ENCODE measurements at regions not wholly inside any gene's neighbourhood (a gene's known extent, or its start where the extent isn't known, plus 50 kb on each side); places are given as distances from the start of the nearest gene placed in this dataset.

DNA sequence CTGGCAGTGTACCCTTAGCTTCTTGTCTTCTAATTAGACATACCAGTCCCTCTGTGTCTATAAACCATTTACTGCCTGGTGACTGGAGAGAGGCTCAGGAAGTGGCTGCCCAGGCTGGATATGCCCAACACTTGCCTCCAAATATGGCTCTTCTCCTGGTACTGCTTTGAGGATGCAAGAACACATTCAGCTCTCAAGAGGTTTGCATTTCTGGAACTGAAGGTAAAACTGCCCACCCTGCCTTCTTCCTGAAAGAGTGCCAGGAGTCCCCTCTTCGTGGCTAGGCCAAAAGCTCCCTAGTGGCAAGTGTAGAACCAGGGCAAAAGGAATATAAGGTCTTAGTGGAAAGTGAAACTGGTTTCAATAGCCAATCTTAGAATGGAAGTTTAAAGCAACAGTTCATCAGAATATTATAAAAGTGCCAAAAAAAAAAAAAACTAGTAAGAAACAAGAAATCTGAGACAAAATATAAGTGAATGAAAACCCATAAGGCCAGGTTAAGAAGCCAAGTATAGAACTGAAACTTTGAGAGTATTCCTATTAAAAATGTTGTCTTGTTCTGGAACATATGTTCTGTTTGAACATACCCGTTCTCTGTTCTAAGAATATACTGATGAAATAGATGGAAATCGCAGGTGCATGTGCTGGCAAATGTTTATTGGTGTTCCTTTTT lies 77.2 kb upstream of the CTTNBP2NL start:
- Mint-ChIP-seq H3K4me1 (peaks cover 18 to 22% of the 10 kb centered on the region in 2 experiments), H3K27ac (no peak overlapping the region), H3K4me3 (no peak overlapping the region), H3K9me3 (peaks cover 3 to 6% of the 10 kb centered on the region in 2 experiments; a peak in 4 of 5 replicates), H3K27me3 (ENCODE audit: low read depth) (peaks cover 8% of the 10 kb centered on the region), H3K36me3 (ENCODE audit: insufficient read depth in 1 of 3, low read depth in 3 of 3) (no peaks in the 10 kb centered on the region; a peak in 1 of 7 replicates)
- no peaks in the 10 kb centered on the region for H3K4me1 ChIP-seq (ENCODE audit: insufficient read depth, low read length)
- no CpG with 5 or more reads among the region's 3 CpGs for WGBS (ENCODE audit: extremely low coverage, insufficient read length, low lambda C conversion rate)
- no peak overlapping the region for H3K56ac ChIP-seq (ENCODE audit: insufficient read length, low read depth, low read length)
- H3K27ac ChIP-seq (ENCODE audit: insufficient read length, low read depth, low read length): no peak overlapping the region
- H3K18ac ChIP-seq (ENCODE audit: insufficient read length, low read depth, low read length): no peak overlapping the region
- no peaks in the 10 kb centered on the region for H3K79me1 ChIP-seq (ENCODE audit: insufficient read depth, low read depth, low read length, poor library complexity, severe bottlenecking)
- H2BK20ac ChIP-seq (ENCODE audit: low read depth, low read length, poor library complexity, severe bottlenecking): no peak overlapping the region
- no peak overlapping the region for H2AFZ ChIP-seq (ENCODE audit: low read length)
- no peak overlapping the region for H3K4me2 ChIP-seq (ENCODE audit: insufficient read depth, insufficient read length, low read length)
- no peaks in the 10 kb centered on the region for H3K79me2 ChIP-seq (ENCODE audit: insufficient read depth, low read length)
- no peak overlapping the region for H3T11ph ChIP-seq (ENCODE audit: low read length)
- H4K91ac ChIP-seq (ENCODE audit: insufficient read length, low read depth, low read length): no peak overlapping the region
- no peaks in the 10 kb centered on the region for H3K23me2 ChIP-seq (ENCODE audit: insufficient read length, low read depth, low read length, poor library complexity, severe bottlenecking)
- H2BK12ac ChIP-seq (ENCODE audit: insufficient read length, low read depth, low read length): no peak overlapping the region
- no peak overlapping the region for H2AK5ac ChIP-seq (ENCODE audit: insufficient read length, low read length)
- H3K23ac ChIP-seq (ENCODE audit: insufficient read length, low read depth, low read length): no peak overlapping the region
- no peak overlapping the region for H2BK120ac ChIP-seq (ENCODE audit: low read depth, low read length, poor library complexity, severe bottlenecking)
- no peak overlapping the region for H3K4ac ChIP-seq (ENCODE audit: low read depth, low read length)
- TF ChIP-seq, protein P1, sequence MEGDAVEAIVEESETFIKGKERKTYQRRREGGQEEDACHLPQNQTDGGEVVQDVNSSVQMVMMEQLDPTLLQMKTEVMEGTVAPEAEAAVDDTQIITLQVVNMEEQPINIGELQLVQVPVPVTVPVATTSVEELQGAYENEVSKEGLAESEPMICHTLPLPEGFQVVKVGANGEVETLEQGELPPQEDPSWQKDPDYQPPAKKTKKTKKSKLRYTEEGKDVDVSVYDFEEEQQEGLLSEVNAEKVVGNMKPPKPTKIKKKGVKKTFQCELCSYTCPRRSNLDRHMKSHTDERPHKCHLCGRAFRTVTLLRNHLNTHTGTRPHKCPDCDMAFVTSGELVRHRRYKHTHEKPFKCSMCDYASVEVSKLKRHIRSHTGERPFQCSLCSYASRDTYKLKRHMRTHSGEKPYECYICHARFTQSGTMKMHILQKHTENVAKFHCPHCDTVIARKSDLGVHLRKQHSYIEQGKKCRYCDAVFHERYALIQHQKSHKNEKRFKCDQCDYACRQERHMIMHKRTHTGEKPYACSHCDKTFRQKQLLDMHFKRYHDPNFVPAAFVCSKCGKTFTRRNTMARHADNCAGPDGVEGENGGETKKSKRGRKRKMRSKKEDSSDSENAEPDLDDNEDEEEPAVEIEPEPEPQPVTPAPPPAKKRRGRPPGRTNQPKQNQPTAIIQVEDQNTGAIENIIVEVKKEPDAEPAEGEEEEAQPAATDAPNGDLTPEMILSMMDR (conservative IDR thresholded peaks at IDR 0.05): no peak
- no peak overlapping the region for H4K5ac ChIP-seq (ENCODE audit: insufficient read length, low read depth, low read length)
- H4K8ac ChIP-seq (replicated peaks; ENCODE audit: insufficient read length, low read depth, low read length): no peak overlapping the region
- no peaks in the 10 kb centered on the region for H3K9me3 ChIP-seq (ENCODE audit: control insufficient read depth, low read depth, low read length)
- H3K9ac ChIP-seq (ENCODE audit: extremely low read depth, insufficient read length, low read length): no peak overlapping the region
- no peaks in the 10 kb centered on the region for H3K27me3 ChIP-seq (ENCODE audit: insufficient read depth, low read length)
- no peak for DNase-seq
- no peaks in the 10 kb centered on the region for H4K20me1 ChIP-seq (ENCODE audit: control insufficient read depth, insufficient read depth, insufficient read length)
- H2BK15ac ChIP-seq (ENCODE audit: low read depth, low read length): no peak overlapping the region
- H3K14ac ChIP-seq (ENCODE audit: insufficient read depth, low read length): no peak overlapping the region
- no peak overlapping the region for H2BK5ac ChIP-seq (ENCODE audit: insufficient read length, low read length)

All from H9 (cell line).